ENCODE measurements at regions not wholly inside any gene's neighbourhood (a gene's known extent, or its start where the extent isn't known, plus 50 kb on each side); places are given as distances from the start of the nearest gene placed in this dataset.

DNA sequence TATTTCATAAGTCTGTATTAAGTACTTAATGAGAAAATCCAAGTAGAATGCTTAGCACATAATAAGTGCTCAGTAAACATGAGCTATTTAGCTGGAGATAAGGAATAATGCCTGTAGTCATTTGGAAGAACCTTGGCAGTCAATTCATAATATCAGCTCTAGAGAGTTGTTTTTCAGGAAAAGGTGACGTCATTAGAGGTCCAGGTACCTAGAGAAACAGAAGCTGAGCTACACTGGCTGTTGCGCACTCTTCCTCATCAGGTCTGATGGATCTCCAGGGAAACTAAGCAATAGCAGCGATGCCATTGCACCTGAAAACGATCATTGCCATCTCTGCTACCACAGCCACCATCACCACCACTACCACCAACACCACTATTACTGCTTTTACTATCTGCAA is 187.8 kb upstream of the PLD5 start:
- TF ChIP-seq POLR2A (IDR thresholded peaks at IDR 0.05): no peak
- TF ChIP-seq, protein P1, sequence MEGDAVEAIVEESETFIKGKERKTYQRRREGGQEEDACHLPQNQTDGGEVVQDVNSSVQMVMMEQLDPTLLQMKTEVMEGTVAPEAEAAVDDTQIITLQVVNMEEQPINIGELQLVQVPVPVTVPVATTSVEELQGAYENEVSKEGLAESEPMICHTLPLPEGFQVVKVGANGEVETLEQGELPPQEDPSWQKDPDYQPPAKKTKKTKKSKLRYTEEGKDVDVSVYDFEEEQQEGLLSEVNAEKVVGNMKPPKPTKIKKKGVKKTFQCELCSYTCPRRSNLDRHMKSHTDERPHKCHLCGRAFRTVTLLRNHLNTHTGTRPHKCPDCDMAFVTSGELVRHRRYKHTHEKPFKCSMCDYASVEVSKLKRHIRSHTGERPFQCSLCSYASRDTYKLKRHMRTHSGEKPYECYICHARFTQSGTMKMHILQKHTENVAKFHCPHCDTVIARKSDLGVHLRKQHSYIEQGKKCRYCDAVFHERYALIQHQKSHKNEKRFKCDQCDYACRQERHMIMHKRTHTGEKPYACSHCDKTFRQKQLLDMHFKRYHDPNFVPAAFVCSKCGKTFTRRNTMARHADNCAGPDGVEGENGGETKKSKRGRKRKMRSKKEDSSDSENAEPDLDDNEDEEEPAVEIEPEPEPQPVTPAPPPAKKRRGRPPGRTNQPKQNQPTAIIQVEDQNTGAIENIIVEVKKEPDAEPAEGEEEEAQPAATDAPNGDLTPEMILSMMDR (IDR thresholded peaks at IDR 0.05): no peak

DNA sequence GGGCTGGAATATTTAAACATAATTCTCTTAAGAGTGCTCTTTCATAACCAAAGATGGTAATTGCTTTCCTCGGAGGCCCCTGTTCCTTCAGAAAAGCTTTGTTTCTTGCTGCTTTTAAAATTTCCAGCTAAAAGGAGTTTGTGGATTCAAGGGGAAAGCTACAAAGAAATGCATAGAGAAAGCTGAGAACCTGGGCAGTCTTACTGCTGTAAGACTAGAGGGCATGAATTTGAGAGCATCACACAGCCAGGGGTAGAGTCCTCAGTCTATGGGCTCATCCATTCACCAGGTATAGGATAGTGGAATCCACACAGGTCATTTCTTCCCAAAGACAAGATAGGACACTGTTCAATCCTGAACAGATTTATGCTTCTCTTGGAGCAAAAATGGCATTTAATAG is 186.3 kb upstream of the PLD5 start:
- 48 to 59% methylated on average over 1 of the region's 1 CpG for WGBS, 2 donors
- H3K4me3 ChIP-seq (ENCODE audit: low read depth, poor library complexity, severe bottlenecking): no peak overlapping the region

More for the DNA sequence above, 187.8 kb upstream of the PLD5 start:
- intact Hi-C loops (cut with DNase I; ENCODE audit: low total_unique reads): no loop called here
- no peak overlapping the region for H3K4me3 ChIP-seq (ENCODE audit: low read depth, poor library complexity, severe bottlenecking)
- no peak for DNase-seq (ENCODE audit: low spot score in 2 of 2)
- 86 to 88% methylated on average over 4 of the region's 4 CpGs for whole genome bisulfite sequencing, 2 donors

DNA sequence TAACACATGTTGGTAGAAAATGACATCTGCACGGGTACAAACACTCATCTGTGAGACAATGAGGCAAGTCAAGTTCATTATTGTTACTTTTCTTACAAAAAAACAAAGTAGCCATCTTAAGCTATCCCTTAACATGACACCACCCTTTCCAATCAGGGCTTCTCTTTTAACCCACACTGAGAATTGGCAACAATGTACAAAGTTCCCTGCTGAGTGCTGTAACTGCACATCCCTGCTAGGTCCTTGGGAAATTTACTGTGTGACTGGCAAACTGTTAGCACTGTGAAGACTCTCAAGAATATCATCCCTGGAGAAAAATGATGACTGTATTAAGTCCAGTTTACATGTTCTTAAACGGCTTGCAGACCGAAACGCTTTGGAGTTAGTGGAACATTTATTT is 185.8 kb upstream of the PLD5 start:
- no peak for DNase-seq (ENCODE audit: low spot score in 2 of 2)
- no peak overlapping the region for H3K4me3 ChIP-seq (ENCODE audit: low read depth, poor library complexity, severe bottlenecking)
- no peak for TF ChIP-seq POLR2A (IDR thresholded peaks at IDR 0.05)
- TF ChIP-seq, protein P1 (IDR thresholded peaks at IDR 0.05): no peak
- 79 to 80% methylated on average over 4 of the region's 4 CpGs for WGBS, 2 donors
- intact Hi-C loops (cut with DNase I; ENCODE audit: low total_unique reads): no loop called here

More for the DNA sequence above, 186.3 kb upstream of the PLD5 start:
- TF ChIP-seq, protein P1 (IDR thresholded peaks at IDR 0.05): no peak
- TF ChIP-seq POLR2A (IDR thresholded peaks at IDR 0.05): no peak
- DNase-seq (ENCODE audit: low spot score in 2 of 2): no peak
- intact Hi-C loops (cut with DNase I; ENCODE audit: low total_unique reads): no loop called here

DNA sequence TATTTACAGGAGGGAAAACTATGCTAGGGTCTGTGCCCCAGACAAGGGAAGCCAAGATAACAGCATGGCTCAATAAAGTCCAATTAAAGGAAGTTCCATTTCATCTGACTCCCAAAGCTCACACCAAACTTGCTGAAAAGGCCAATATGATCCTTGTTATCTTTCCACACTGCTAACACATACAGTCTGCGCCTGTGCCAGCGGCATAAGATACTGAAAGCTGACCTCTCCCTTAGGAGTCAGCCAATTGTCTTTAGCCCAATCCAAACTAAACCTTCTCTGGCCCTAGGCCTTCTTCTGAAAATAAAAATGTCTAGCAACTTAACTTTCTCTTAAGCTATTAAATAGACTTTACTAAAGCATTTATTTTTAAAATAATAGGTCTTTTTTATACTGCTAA is 179.0 kb upstream of the PLD5 start:
- 80 to 86% methylated on average over 2 of the region's 2 CpGs for WGBS, 2 donors
- intact Hi-C loops (cut with DNase I; ENCODE audit: low total_unique reads): no loop called here
- H3K4me3 ChIP-seq (ENCODE audit: low read depth, poor library complexity, severe bottlenecking): no peak overlapping the region
- no peak for TF ChIP-seq POLR2A (IDR thresholded peaks at IDR 0.05)
- TF ChIP-seq, protein P1 (IDR thresholded peaks at IDR 0.05): no peak
- DNase-seq (ENCODE audit: low spot score in 2 of 2): no peak

DNA sequence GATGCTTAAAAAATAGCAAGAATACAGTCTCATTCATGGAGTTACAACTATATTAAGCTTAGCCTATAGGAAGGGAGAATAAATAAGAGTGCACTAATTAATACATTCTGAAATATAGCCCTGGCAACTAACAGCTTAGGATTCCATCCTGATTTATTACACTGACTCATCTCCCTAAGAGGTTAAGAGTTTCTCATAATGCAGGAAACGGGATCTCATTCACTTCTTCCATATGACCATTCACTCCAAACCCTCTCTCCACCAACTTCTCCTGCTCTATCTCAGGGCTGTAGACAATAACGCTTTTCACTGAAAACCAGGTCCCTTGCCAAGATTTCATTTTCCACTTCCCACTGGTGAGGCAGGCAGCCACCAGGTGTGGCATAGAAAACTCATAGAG is 168.5 kb upstream of the PLD5 start:
- no peak for DNase-seq (ENCODE audit: low spot score in 2 of 2)
- 37 to 41% methylated on average over 2 of the region's 2 CpGs for WGBS, 2 donors
- H3K4me3 ChIP-seq (ENCODE audit: low read depth, poor library complexity, severe bottlenecking): no peak overlapping the region
- intact Hi-C loops (cut with DNase I; ENCODE audit: low total_unique reads): no loop called here
- TF ChIP-seq, protein P1 (IDR thresholded peaks at IDR 0.05): no peak
- TF ChIP-seq POLR2A (IDR thresholded peaks at IDR 0.05): no peak

DNA sequence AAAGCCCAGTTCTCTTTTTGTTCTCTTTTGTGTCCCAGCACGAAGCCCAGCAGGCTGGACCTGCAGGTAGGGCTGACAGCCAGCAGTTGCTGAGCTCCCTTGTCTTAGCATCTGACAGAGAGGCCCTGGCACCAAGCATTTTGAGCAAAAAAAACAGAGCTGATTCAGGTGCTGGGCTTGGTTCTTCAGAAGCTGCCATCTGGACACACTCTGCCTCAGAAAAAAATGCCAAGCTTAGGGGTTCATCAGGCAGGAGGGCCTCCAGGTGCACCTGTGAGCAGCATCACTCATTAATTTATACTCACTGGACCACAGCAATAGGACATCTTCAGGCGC is 167.1 kb upstream of the PLD5 start:
- TF ChIP-seq POLR2A (IDR thresholded peaks at IDR 0.05): no peak
- TF ChIP-seq, protein P1 (IDR thresholded peaks at IDR 0.05): no peak
- intact Hi-C loops (cut with DNase I; ENCODE audit: low total_unique reads): no loop called here
- WGBS, 2 donors: 59 to 60% methylated on average over 2 of the region's 2 CpGs
- no peak overlapping the region for H3K4me3 ChIP-seq (ENCODE audit: low read depth, poor library complexity, severe bottlenecking)
- no peak for DNase-seq (ENCODE audit: low spot score in 2 of 2)
